ENCODE measurements at regions not wholly inside any gene's neighbourhood (a gene's known extent, or its start where the extent isn't known, plus 50 kb on each side); places are given as distances from the start of the nearest gene placed in this dataset.

DNA sequence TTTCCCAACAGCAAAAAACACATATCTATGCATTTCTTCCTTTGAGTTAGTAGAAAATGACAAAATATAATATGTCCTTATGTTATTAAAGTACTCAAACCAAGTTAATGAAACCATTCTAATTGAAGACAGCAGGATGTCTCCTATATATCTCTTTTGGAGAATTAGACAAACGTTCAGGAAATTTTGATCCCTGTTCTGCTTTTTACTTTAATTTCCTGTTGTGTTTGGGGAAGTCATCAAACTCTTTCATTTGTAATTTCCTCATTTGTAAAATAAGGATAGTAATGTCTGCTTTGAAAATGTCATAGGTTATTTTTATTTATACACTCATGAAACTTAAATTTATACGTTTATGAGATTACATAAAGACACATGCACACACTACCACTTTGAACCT, 281.8 kb upstream of the ANO5 start:
- no peak overlapping the region for H3K4me3 ChIP-seq (replicated peaks; ENCODE audit: low read depth, low read length)
- DNase-seq (ENCODE audit: low read depth), result no peak
- TF ChIP-seq, protein P1, sequence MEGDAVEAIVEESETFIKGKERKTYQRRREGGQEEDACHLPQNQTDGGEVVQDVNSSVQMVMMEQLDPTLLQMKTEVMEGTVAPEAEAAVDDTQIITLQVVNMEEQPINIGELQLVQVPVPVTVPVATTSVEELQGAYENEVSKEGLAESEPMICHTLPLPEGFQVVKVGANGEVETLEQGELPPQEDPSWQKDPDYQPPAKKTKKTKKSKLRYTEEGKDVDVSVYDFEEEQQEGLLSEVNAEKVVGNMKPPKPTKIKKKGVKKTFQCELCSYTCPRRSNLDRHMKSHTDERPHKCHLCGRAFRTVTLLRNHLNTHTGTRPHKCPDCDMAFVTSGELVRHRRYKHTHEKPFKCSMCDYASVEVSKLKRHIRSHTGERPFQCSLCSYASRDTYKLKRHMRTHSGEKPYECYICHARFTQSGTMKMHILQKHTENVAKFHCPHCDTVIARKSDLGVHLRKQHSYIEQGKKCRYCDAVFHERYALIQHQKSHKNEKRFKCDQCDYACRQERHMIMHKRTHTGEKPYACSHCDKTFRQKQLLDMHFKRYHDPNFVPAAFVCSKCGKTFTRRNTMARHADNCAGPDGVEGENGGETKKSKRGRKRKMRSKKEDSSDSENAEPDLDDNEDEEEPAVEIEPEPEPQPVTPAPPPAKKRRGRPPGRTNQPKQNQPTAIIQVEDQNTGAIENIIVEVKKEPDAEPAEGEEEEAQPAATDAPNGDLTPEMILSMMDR (IDR thresholded peaks at IDR 0.05; ENCODE audit: low read length, missing control alignments), result no peak

DNA sequence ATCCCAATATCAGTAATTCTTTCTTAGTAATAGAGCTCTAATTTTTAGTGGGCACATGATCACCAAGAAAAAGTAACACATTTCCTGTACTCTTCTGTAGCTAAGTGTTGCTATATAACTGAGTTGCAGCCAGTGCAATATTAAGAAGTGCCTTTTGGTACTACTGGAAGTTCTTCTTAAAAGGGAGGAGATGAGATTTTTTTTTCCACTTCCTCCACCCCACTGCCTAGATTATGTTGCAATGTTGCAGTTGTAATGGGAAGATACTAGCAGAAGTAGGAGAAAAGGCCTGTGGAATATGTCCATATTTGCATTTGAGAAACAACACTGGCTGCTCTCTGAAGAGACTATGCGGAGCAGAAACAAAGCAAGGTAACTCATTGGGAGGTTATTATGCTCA, 280.6 kb upstream of the ANO5 start:
- no peak overlapping the region for H3K4me3 ChIP-seq (replicated peaks; ENCODE audit: low read depth, low read length)
- TF ChIP-seq, protein P1 (IDR thresholded peaks at IDR 0.05; ENCODE audit: low read length, missing control alignments), result no peak
- no peak for DNase-seq (ENCODE audit: low read depth)

DNA sequence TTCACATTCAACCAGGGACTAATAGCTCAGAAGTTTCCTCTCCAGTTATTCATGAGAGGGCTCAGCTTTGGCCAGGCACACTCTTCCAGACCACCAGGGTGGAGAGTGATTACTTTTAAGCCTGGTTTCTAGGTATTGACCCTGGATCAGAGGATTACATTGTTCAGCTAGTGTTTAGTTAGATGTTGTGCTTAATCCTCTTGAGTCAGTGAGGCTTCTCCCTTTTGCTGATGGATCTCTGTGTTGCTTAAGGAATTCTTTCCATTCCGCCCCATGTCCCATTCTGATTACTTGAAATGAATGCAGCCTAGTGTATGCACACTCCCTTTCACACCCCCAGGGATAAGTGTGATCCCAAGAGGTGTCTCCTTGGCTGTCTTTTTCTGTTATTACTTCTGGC, 271.7 kb upstream of the ANO5 start:
- DNase-seq (ENCODE audit: low read depth), result no peak
- H3K4me3 ChIP-seq (replicated peaks; ENCODE audit: low read depth, low read length), result no peak overlapping the region
- TF ChIP-seq, protein P1 (IDR thresholded peaks at IDR 0.05; ENCODE audit: low read length, missing control alignments), result no peak

DNA sequence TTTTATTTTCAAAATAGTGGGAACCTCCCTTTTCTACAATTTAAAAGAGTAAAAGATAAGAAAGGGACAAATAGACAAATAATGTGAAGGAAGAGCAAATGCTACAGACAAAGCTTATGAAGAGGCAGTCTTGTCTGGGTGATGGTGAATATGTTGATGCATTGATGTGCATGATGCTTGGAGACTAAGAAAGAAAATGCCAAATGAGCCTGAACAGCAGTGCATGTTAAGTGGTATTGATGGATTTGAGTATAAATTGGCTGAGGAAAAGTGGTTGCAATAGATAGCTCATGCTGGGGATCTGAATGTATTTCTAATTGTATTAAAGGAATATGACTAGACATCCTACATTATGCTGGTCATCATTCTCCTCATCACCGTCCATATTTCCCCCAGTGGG, 268.6 kb upstream of the ANO5 start:
- TF ChIP-seq, protein P1 (IDR thresholded peaks at IDR 0.05; ENCODE audit: low read length, missing control alignments), result no peak
- DNase-seq (ENCODE audit: low read depth), result no peak
- H3K4me3 ChIP-seq (replicated peaks; ENCODE audit: low read depth, low read length), result no peak overlapping the region

DNA sequence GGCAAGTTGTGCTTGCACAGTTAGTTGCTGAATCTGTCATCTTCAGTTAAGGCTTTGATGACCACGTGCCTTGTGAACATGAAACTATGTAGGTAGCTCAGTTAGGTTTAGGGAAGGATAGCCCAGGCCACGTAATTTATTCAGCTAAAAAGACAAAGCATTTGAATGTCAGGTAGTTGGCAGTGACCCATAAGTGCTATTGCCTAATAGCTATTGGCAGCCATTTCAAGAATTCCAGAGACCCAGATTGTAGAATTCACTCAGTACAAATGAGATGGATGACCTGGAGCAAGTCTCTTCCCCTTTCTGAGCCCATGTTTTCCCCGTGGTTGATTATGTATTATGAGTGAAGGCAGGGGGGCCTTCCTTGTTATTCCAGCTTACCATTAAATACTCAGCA, 265.3 kb upstream of the ANO5 start:
- no peak overlapping the region for H3K4me3 ChIP-seq (replicated peaks; ENCODE audit: low read depth, low read length)
- DNase-seq (ENCODE audit: low read depth), result no peak
- TF ChIP-seq, protein P1 (IDR thresholded peaks at IDR 0.05; ENCODE audit: low read length, missing control alignments), result no peak

DNA sequence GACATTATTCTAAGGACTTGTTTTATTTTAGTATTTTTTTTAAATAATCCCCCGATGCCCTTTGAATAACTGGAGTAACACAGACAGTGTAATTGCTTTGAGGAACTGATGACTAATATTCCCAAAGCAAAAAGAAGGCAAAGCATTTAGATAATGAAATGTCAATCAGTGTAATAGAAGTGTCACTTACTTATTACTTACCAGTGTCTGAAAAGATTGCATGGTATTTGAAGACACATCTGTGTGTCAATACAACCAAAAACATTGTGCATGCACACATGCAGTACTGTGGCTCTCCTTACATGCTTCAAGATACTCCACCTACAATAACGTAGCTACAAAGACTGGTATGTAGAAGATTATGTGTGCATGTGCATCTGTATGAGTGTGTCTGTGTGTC, 264.0 kb upstream of the ANO5 start:
- TF ChIP-seq, protein P1 (IDR thresholded peaks at IDR 0.05; ENCODE audit: low read length, missing control alignments), result no peak
- no peak overlapping the region for H3K4me3 ChIP-seq (replicated peaks; ENCODE audit: low read depth, low read length)
- DNase-seq (ENCODE audit: low read depth), result no peak

DNA sequence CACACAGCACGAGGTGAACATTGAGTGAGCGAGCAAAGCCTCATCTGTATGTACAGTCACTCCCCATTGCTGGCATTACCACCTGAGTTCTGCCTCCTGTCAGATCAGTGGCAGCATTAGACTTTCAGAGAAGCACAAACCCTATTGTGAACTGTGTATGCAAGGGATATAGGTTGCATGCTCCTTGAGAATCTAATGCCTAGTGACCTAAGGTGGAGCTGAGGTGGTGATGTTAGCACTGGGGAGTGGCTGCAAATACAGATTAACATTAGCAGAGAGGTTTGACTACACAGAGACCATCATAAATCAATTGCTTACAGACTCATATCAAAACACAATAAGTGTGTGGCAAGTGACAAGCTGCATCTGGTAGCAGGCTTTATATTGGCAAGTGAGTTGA, 262.5 kb upstream of the ANO5 start:
- DNase-seq (ENCODE audit: low read depth), result no peak
- TF ChIP-seq, protein P1 (IDR thresholded peaks at IDR 0.05; ENCODE audit: low read length, missing control alignments), result no peak
- no peak overlapping the region for H3K4me3 ChIP-seq (replicated peaks; ENCODE audit: low read depth, low read length)
